Colon (tissue), 2 donors: ENCODE measurements at regions not wholly inside any gene's neighbourhood (a gene's known extent, or its start where the extent isn't known, plus 50 kb on each side); places are given as distances from the start of the nearest gene placed in this dataset.

Experiments used
- FAIRE-seq: peaks from 2 replicates; lab custom pipeline; 2012; peaks lifted over from hg19 to GRCh38; lab: Jason Lieb, UNC
- donor health status: control.
- donor health status: control.

- no peak for FAIRE-seq
These were observed 223.5 kb downstream of the BTG1 start for GRCh38 chr12:91922139-91922538.

- no peak for FAIRE-seq
These were observed 224.1 kb downstream of the BTG1 start for GRCh38 chr12:91921555-91921954.

- no peak for FAIRE-seq
These were observed 224.9 kb downstream of the BTG1 start for GRCh38 chr12:91920741-91921140.

- no peak for FAIRE-seq
These were observed 225.4 kb downstream of the BTG1 start for GRCh38 chr12:91920276-91920675.

GRCh38 chr12:91918431-91918830 is 227.2 kb downstream of the BTG1 start:
- no peak for FAIRE-seq

GRCh38 chr12:91914701-91915100 is 230.9 kb downstream of the BTG1 start:
- no peak for FAIRE-seq

GRCh38 chr12:91913651-91914050 is 232.0 kb downstream of the BTG1 start:
- no peak for FAIRE-seq

GRCh38 chr12:91913124-91913523 is 232.5 kb downstream of the BTG1 start:
- FAIRE-seq = no peak

GRCh38 chr12:91912178-91912577 is 233.5 kb downstream of the BTG1 start:
- no peak for FAIRE-seq

- FAIRE-seq = no peak
These were observed 234.7 kb downstream of the BTG1 start for GRCh38 chr12:91910871-91911388.

GRCh38 chr12:91902860-91903683 is 242.6 kb downstream of the BTG1 start:
- FAIRE-seq = no peak

GRCh38 chr12:91901381-91902074 is 244.1 kb downstream of the BTG1 start:
- no peak for FAIRE-seq

GRCh38 chr12:91900971-91901370 is 244.7 kb downstream of the BTG1 start:
- no peak for FAIRE-seq

- no peak for FAIRE-seq
These were observed 246.6 kb downstream of the BTG1 start for GRCh38 chr12:91899056-91899455.

GRCh38 chr12:91897025-91897515 is 248.6 kb downstream of the BTG1 start:
- no peak for FAIRE-seq

GRCh38 chr12:91896286-91897024 is 249.2 kb downstream of the BTG1 start:
- no peak for FAIRE-seq

- FAIRE-seq = no peak
These were observed 250.7 kb downstream of the BTG1 start for GRCh38 chr12:91894911-91895310.

GRCh38 chr12:91893476-91893875 is 252.2 kb downstream of the BTG1 start:
- FAIRE-seq = no peak

- no peak for FAIRE-seq
These were observed 253.4 kb downstream of the BTG1 start for GRCh38 chr12:91892081-91892855.

- FAIRE-seq = no peak
These were observed 254.9 kb downstream of the BTG1 start for GRCh38 chr12:91890742-91891141.

- no peak for FAIRE-seq
These were observed 255.7 kb downstream of the BTG1 start for GRCh38 chr12:91889910-91890309.

GRCh38 chr12:91889059-91889458 is 256.6 kb downstream of the BTG1 start:
- no peak for FAIRE-seq
